HCT116 (cell line): ENCODE measurements at regions not wholly inside any gene's neighbourhood (a gene's known extent, or its start where the extent isn't known, plus 50 kb on each side); places are given as distances from the start of the nearest gene placed in this dataset.

ENCODE experiments used
- ATAC-seq: fragments of 200-7000 bp; cut with Tn5 transposase; 2 replicates; pipeline ENCODE4 v1.9.1; 2020; ENCODE audit warnings: mild to moderate bottlenecking, moderate library complexity
- BruUV-seq: library from RNA; stranded (reverse); fragments of 400-500 nt; replicated peaks from 2 replicates; lab custom pipeline; 2021; lab: Mats Ljungman, UMichigan
- CTCF ChIA-PET: fragments of 300-600 bp; sonication (Branson Sonifier 250); formaldehyde crosslinking; loops from one replicate; lab custom pipeline; 2021; ENCODE audit warnings: antibody characterized with exemption; lab: Charles Lee
- POLR2A ChIA-PET: fragments of 300-600, 350-600 bp; sonication (Branson Sonifier 250); formaldehyde crosslinking; loops from one replicate; lab custom pipeline; 2021; ENCODE audit warnings: antibody characterized with exemption; lab: Charles Lee
- RAD21 ChIA-PET, 2 experiments: fragments of 300-600 bp; sonication (Branson Sonifier 250); formaldehyde crosslinking; loops; one replicate each; lab custom pipeline; 2023; ENCODE audit warnings: low total read pairs in 2 of 2; ENCODE audit not compliant: uncharacterized antibody in 2 of 2, unreplicated experiment in 2 of 2, low non-redundant PET in 1 of 2; lab: Charles Lee
- DNase-seq: peaks from one replicate; pipeline ENCODE4 v3.0.0-alpha.2; 2010; ENCODE audit warnings: low read depth, low spot score
- H2AFZ ChIP-seq: fragments of 200-600 bp; shearing (Covaris generic), sonication (generic); 2 replicates; pipeline ENCODE4 v1.6.1; 2017; ENCODE audit warnings: low read depth, mixed run types, mixed read lengths, antibody characterized with exemption, low read length; ENCODE audit not compliant: poor library complexity, severe bottlenecking
- H3K27ac ChIP-seq: 2 replicates; pipeline ENCODE4 v1.5.1; 2012; ENCODE audit warnings: low read depth, low read length
- H3K27me3 ChIP-seq: fragments of 200-600 bp; sonication (generic); 2 replicates; pipeline ENCODE4 v1.6.1; 2016; ENCODE audit warnings: mixed run types, low read length, mixed read lengths; ENCODE audit not compliant: insufficient read depth
- H3K36me3 ChIP-seq, 2 experiments: fragments of 200-500 bp in 1 of 2; fragments of 200-600 bp in 1 of 2; sonication (Bioruptor generic) in 1 of 2; sonication (generic) in 1 of 2; 2 replicates each; pipeline versions ENCODE4 v1.5.1 to v1.6.1; 2014 to 2016; ENCODE audit warnings: low read length in 2 of 2, inconsistent platforms in 1 of 2, mixed read lengths in 1 of 2, mixed run types in 1 of 2; ENCODE audit not compliant: insufficient read depth in 2 of 2, control insufficient read depth in 1 of 2
- H3K4me1 ChIP-seq, 2 experiments: fragments of 200-600 bp in 1 of 2; sonication (generic) in 1 of 2; 2 replicates each; pipeline versions ENCODE4 v1.5.1 to v1.6.1; 2012 to 2017; ENCODE audit warnings: low read length in 2 of 2, inconsistent platforms in 1 of 2, mild to moderate bottlenecking in 1 of 2, mixed read lengths in 1 of 2, mixed run types in 1 of 2, moderate library complexity in 1 of 2; ENCODE audit not compliant: insufficient read depth in 2 of 2, control insufficient read depth in 1 of 2
- H3K4me2 ChIP-seq: fragments of 200-600 bp; sonication (generic); 2 replicates; pipeline ENCODE4 v1.6.1; 2017; ENCODE audit warnings: mixed run types, low read length, mixed read lengths
- H3K4me3 ChIP-seq, 2 experiments: fragments of 200-600 bp in 1 of 2; sonication (generic) in 1 of 2; replicated peaks in 1 of 2; 2 replicates each; pipeline ENCODE4 v1.5.1; 2011 to 2016; ENCODE audit warnings: low read length in 2 of 2, control low read depth in 1 of 2, low read depth in 1 of 2, mild to moderate bottlenecking in 1 of 2, mixed read lengths in 1 of 2, mixed run types in 1 of 2
- H3K79me2 ChIP-seq: fragments of 200-600 bp; sonication (generic); 2 replicates; pipeline ENCODE4 v1.6.1; 2017; ENCODE audit warnings: mild to moderate bottlenecking, mixed run types, low read length, moderate library complexity, mixed read lengths; ENCODE audit not compliant: insufficient read depth
- H3K9ac ChIP-seq: fragments of 200-600 bp; sonication (generic); 2 replicates; pipeline ENCODE4 v1.6.1; 2016; ENCODE audit warnings: low read length, mixed read lengths
- H3K9me2 ChIP-seq: fragments of 200-600 bp; sonication (generic), shearing (Covaris generic); 2 replicates; pipeline ENCODE4 v1.6.1; 2017; ENCODE audit warnings: mixed run types, mild to moderate bottlenecking, moderate library complexity; ENCODE audit not compliant: insufficient read depth
- H3K9me3 ChIP-seq, 2 experiments: fragments of 200-500 bp in 1 of 2; fragments of 200-600 bp in 1 of 2; sonication (Bioruptor generic) in 1 of 2; sonication (generic) in 1 of 2; 2 replicates each; pipeline ENCODE4 v1.6.1; 2014 to 2017; ENCODE audit warnings: low read length in 2 of 2, mixed read lengths in 2 of 2, inconsistent platforms in 1 of 2, low read depth in 1 of 2, mild to moderate bottlenecking in 1 of 2, mixed run types in 1 of 2, moderate library complexity in 1 of 2; ENCODE audit not compliant: control insufficient read depth in 1 of 2, insufficient read depth in 1 of 2
- H4K20me1 ChIP-seq: fragments of 200-600 bp; sonication (generic), shearing (Covaris generic); 2 replicates; pipeline ENCODE4 v1.6.1; 2017; ENCODE audit warnings: mixed run types, mild to moderate bottlenecking, moderate library complexity; ENCODE audit not compliant: insufficient read depth
- CBX3 ChIP-seq: IDR thresholded peaks from 2 replicates; pipeline ENCODE4 v1.6.1; 2012; ENCODE audit warnings: low read depth
- CEBPB ChIP-seq: IDR thresholded peaks from 2 replicates; pipeline ENCODE4 v1.6.1; 2012; ENCODE audit warnings: low read depth
- EGR1 ChIP-seq: IDR thresholded peaks from 2 replicates; pipeline ENCODE4 v1.6.1; 2012; ENCODE audit warnings: low read depth
- ELF1 ChIP-seq: IDR thresholded peaks from 2 replicates; pipeline ENCODE4 v1.6.1; 2012; ENCODE audit warnings: low read depth, borderline replicate concordance
- EZH2phosphoT487 ChIP-seq: fragments of 200-600 bp; IDR thresholded peaks from 2 replicates; pipeline ENCODE4 v1.6.1; 2018; ENCODE audit warnings: antibody characterized with exemption, borderline replicate concordance
- FOSL1 ChIP-seq: IDR thresholded peaks from 2 replicates; pipeline ENCODE4 v1.6.1; 2012; ENCODE audit warnings: low read depth
- POLR2AphosphoS5 ChIP-seq: IDR thresholded peaks from 2 replicates; pipeline ENCODE4 v1.6.1; 2011; ENCODE audit warnings: mild to moderate bottlenecking, low read depth, low read length, moderate library complexity
- SP1 ChIP-seq: IDR thresholded peaks from 2 replicates; pipeline ENCODE4 v1.6.1; 2012; ENCODE audit warnings: low read depth
- TCF7L2 ChIP-seq: IDR thresholded peaks from 2 replicates; pipeline ENCODE4 v1.7.0; 2011; ENCODE audit warnings: borderline replicate concordance, inconsistent platforms; ENCODE audit not compliant: insufficient read depth, insufficient read length; ENCODE audit errors: extremely low read depth
- YY1 ChIP-seq: IDR thresholded peaks from 2 replicates; pipeline ENCODE4 v1.6.1; 2011; ENCODE audit warnings: low read length, low read depth, moderate library complexity, mild to moderate bottlenecking; ENCODE audit not compliant: insufficient replicate concordance; ENCODE audit errors: extremely low read depth
- ZFX ChIP-seq: fragments of 450-650 bp; IDR thresholded peaks from 2 replicates; pipeline ENCODE4 v1.6.1; 2017
- ZNF274 ChIP-seq: fragments of 200-500 bp; sonication (Bioruptor generic); IDR thresholded peaks from 2 replicates; pipeline ENCODE4 v1.6.1; 2014; ENCODE audit warnings: mild to moderate bottlenecking, low read depth, low read length, inconsistent platforms
- intact Hi-C: fragments of 100-400 bp; cut with micrococcal nuclease; formaldehyde crosslinking; loops from 2 replicates; pipeline ENCODE4 v1.10.0; 2022
- TF ChIP-seq, protein P1 (sequence below): IDR thresholded peaks from 2 replicates; pipeline ENCODE4 v1.6.1; 2012
- TF ChIP-seq, protein P2 (sequence below): IDR thresholded peaks from 2 replicates; pipeline ENCODE4 v1.6.1; 2012
- TF ChIP-seq, protein P3 (sequence below): IDR thresholded peaks from 2 replicates; pipeline ENCODE4 v1.6.1; 2012; ENCODE audit warnings: low read depth

DNA sequence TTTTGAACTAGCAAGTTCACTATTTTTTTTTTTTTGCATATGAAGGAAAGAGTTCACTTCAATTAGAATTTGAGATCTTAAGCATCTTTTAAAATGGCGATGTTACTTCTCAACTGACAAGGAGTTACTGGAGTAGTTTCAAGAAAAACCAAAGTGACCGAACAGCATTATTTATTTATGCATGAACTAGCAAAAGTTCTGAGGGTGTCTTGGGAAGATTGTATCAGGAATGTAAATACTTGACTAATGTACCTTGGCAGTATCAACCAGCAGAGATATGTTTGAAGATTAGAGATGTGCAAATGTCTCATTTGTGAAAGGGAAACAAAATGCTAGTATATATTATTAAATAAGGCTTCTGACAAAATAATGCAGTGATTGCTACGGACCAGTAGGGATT is 203.9 kb downstream of the KBTBD8 start:
- intact Hi-C loops = no loop called here
- Histone ChIP-seq H3K27ac (no peak overlapping the region), H3K4me1 (no peaks in the 10 kb centered on the region), H3K4me3 (no peak overlapping the region), H3K79me2 (no peaks in the 10 kb centered on the region), H3K9me3 (no peaks in the 10 kb centered on the region), H3K27me3 (peaks cover 5% of the 10 kb centered on the region; the same call in 1 of the 2 replicates), H3K36me3 (no peaks in the 10 kb centered on the region), H2AFZ (no peak overlapping the region), H3K9ac (no peak overlapping the region), H3K4me2 (no peak overlapping the region), H4K20me1 (no peaks in the 10 kb centered on the region), H3K9me2 (no peaks in the 10 kb centered on the region)
- ChIA-PET POLR2A (no interaction called here), CTCF (no interaction called here), RAD21 (no interaction called here)
- DNase-seq = no peak
- TF ChIP-seq CBX3 (no peak), FOSL1 (no peak), EZH2phosphoT487 (no peak)
- no TSS peak for BruUV-seq
- no peak for ATAC-seq

DNA sequence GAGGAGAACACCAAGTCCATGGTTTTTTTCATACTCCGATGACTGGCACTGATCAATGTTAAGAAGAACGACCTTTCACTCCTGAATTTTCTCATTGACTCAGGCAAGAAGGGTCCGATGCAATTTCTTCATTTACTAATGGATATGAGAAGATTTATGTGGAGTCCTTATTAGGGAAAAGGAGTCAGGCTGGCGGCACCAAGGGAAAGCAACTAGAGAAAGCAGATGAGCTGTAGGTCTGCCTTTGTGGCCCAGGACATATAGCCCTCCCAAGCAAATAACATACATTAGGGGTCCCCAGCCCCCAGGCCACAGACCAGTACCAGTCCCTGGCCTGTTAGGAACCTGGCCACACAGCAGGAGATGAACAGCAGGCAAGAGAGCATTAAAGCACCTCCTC is 206.8 kb downstream of the KBTBD8 start:
- Histone ChIP-seq H3K4me3 (no peak overlapping the region), H2AFZ (no peak overlapping the region), H3K4me2 (no peak overlapping the region), H4K20me1 (no peaks in the 10 kb centered on the region), H3K9me2 (no peaks in the 10 kb centered on the region), H3K36me3 (no peaks in the 10 kb centered on the region), H3K9ac (no peak overlapping the region), H3K79me2 (no peaks in the 10 kb centered on the region), H3K9me3 (no peaks in the 10 kb centered on the region), H3K27ac (no peak overlapping the region), H3K4me1 (no peaks in the 10 kb centered on the region), H3K27me3 (peaks cover 9% of the 10 kb centered on the region)
- ChIA-PET RAD21 (no interaction called here), POLR2A (no interaction called here), CTCF (no interaction called here)
- intact Hi-C loops = no loop called here
- ATAC-seq = no peak
- no TSS peak for BruUV-seq
- no peak for TF ChIP-seq EGR1
- TF ChIP-seq, protein P1, sequence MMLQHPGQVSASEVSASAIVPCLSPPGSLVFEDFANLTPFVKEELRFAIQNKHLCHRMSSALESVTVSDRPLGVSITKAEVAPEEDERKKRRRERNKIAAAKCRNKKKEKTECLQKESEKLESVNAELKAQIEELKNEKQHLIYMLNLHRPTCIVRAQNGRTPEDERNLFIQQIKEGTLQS = no peak
- TF ChIP-seq CEBPB = no peak
- TF ChIP-seq ELF1 = no peak
- TF ChIP-seq YY1 = no peak
- TF ChIP-seq CBX3 = no peak
- TF ChIP-seq, protein P2, sequence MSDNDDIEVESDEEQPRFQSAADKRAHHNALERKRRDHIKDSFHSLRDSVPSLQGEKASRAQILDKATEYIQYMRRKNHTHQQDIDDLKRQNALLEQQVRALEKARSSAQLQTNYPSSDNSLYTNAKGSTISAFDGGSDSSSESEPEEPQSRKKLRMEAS = no peak
- TF ChIP-seq SP1 = no peak
- no peak for TF ChIP-seq POLR2AphosphoS5
- no peak for TF ChIP-seq ZNF274
- TF ChIP-seq, protein P3, sequence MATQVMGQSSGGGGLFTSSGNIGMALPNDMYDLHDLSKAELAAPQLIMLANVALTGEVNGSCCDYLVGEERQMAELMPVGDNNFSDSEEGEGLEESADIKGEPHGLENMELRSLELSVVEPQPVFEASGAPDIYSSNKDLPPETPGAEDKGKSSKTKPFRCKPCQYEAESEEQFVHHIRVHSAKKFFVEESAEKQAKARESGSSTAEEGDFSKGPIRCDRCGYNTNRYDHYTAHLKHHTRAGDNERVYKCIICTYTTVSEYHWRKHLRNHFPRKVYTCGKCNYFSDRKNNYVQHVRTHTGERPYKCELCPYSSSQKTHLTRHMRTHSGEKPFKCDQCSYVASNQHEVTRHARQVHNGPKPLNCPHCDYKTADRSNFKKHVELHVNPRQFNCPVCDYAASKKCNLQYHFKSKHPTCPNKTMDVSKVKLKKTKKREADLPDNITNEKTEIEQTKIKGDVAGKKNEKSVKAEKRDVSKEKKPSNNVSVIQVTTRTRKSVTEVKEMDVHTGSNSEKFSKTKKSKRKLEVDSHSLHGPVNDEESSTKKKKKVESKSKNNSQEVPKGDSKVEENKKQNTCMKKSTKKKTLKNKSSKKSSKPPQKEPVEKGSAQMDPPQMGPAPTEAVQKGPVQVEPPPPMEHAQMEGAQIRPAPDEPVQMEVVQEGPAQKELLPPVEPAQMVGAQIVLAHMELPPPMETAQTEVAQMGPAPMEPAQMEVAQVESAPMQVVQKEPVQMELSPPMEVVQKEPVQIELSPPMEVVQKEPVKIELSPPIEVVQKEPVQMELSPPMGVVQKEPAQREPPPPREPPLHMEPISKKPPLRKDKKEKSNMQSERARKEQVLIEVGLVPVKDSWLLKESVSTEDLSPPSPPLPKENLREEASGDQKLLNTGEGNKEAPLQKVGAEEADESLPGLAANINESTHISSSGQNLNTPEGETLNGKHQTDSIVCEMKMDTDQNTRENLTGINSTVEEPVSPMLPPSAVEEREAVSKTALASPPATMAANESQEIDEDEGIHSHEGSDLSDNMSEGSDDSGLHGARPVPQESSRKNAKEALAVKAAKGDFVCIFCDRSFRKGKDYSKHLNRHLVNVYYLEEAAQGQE = no peak
- TF ChIP-seq TCF7L2 = no peak
- TF ChIP-seq ZFX = no peak
- no peak for DNase-seq
